HG03354 (cell line): ENCODE measurements at regions not wholly inside any gene's neighbourhood (a gene's known extent, or its start where the extent isn't known, plus 50 kb on each side); places are given as distances from the start of the nearest gene placed in this dataset.

Experiments
- ATAC-seq: cut with Tn5 transposase; IDR thresholded peaks from one replicate; pipeline ENCODE4 v1.9.1; 2021; ENCODE audit warnings: mild to moderate bottlenecking; ENCODE audit not compliant: unreplicated experiment, poor library complexity, severe bottlenecking

DNA sequence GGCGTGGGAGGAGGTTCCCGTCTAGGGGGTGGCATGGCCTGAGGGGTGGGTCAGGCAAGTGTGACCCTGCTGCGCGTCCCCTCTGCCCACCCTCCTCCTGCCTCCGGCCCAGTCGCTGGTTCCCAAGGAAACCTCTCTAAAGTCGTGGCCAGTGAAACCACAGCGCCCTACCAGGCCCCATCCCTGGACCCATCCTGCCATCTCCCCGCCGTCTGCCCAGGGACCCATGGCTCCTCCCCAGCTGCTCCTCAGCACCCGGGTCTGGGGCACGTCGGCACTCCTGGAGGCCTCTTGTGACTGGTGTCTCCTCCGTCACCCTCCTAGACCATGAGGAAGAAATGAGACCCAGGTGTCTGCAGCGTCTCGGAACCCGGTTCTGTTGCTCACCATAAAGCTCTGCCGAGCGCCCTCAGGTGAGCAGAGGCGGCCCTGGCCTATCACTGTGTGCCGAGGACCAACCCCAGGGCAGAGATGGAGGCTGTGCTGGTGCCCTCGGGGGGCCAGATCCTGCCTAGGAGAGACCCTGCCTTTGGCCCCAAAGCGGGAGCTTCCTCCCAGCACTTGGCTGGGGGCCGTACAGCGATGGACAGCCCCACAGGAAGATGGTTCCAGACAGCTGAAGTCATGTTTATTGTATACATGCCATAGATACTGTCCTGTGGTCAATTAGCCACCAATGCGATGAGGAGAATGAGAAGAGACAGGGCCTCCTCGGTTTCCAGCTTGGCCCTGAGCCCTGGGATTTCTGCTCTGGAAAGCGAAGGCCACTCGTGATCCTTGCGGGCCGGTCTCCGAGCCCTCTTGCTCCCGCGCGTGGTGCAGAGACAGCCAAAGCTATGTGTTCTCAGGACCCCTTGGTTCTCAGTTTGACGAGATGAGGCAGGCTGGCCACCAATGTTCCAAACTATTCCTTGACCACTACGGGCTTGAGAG is 222.5 kb upstream of the RTL1 start:
- ATAC-seq = no peak

DNA sequence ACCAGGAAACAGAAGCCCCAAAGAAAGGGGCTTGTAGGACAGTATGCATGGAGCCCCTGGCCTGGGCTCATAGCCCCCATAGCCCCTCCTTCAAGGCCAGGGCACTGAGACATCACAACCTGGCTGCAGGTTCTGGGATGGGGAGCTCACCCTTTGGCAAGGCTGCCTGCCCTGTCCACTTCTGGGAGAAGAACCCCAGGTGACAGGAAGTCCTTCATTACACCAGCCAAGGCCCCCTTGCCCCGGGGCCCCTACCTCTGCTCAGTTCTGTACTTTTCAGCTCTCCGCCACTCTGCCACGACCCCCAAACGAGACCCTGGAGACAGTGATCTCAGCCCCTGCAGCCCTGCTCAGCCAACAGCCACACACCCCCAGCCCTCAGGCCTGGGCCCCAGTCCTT is 223.2 kb upstream of the RTL1 start:
- no peak for ATAC-seq

DNA sequence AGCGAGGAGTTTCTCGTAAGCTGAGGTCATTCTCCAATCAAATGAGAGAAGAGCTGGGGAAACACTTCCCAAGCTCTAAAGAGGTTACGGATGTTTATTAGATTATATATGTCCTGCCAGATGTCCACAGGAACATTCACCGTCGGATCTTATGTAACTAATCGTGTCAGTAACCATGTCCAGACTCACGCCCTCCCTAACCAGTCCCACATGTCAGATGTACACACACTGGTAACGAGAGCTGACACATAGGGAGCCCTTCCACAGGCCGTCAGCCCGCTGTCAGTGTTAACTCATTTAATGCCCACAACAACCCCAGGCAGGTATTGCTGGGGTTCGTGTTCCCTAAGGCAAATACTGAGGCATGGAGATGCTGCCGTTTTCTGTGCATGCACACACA is 223.7 kb upstream of the RTL1 start:
- no peak for ATAC-seq

DNA sequence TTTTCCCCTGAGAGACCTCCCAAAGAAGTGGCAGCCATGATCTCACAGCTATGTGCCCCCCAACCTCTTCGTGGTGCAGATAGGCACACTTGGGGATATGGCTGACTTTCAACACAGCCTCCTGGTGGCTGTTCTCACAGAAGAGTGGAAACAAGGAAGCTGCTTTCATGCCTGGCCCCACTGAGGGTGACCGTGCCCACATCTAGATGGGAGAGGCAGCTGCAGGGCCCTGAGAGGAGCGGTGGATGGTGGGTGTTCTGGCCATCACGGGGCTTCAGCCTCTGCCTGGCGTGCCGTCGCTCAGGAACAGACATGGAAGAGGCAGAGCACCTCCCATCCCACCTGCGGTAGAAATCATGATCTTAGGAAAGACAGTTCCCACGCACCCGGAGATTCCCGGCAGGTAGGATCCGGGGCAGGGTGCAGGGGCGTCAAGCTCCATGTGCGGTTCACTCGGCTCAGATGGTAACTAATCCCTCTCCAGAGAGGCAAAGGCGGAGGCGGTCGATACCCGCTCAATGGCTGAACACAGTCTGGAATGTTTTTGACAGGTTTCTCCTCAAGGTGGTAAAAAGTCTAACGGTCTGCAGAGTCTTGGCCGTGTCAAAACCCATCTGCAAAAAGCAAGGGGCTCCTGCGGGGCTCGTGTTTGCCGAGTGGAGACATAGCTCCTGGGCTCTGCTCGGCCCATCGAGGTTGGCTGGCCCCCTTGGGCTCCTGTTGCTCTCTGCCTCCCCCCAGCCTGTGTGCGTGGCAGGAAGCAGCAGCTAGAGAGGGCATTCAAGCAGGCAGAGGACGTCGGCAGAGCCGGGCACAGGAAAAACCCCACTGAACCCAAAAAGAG is 225.2 kb upstream of the RTL1 start:
- ATAC-seq = no peak

DNA sequence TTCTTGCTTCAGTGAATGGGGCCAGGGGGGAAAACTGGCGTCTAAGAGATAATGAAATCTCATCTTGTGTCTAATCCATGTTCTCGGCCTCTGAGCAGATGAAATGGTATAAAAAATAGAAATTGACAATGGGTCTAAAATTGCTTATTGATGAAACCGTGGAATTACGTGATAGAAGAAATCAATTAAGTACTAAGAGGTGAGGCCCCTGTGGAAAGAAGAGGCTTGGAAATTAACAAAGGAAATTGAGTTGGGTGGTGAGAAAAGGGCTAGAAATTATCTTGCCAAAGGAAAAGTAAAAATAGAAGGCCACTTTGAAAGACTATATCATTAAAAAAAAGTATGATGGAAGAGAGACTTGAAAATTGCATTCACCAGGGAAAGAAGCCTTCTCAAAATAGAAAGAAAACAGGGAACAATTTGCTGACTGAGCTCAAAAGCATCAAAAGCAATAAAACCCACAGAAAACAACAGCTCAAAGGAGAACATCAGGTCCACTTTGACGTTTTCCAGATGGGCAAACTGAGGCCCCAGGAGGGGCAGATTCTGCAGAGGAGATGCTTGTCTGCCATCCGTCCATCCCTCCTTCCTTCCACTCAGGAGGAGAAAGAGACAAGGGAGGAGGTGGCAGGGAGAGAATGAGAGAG is 226.1 kb upstream of the RTL1 start:
- ATAC-seq = no peak

DNA sequence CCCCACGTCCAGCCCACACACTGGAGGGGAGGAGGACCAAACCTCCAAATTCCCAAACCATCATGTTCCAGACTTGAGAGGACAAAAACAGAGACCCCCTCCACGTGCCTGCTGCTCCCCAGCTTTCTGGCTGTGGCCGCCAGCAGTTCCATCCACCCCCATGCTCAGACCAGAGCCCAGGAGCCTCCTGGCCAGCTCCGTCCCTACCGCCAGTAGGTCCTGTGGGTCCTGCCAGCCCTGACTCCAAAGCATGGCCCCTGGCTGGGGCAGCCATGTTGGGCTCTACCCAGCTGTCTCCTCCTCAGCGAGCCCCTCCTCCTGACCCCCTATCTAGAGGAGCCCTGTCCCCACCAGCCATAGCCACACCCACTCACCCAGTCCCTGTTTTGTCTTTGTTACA is 227.3 kb upstream of the RTL1 start:
- no peak for ATAC-seq

DNA sequence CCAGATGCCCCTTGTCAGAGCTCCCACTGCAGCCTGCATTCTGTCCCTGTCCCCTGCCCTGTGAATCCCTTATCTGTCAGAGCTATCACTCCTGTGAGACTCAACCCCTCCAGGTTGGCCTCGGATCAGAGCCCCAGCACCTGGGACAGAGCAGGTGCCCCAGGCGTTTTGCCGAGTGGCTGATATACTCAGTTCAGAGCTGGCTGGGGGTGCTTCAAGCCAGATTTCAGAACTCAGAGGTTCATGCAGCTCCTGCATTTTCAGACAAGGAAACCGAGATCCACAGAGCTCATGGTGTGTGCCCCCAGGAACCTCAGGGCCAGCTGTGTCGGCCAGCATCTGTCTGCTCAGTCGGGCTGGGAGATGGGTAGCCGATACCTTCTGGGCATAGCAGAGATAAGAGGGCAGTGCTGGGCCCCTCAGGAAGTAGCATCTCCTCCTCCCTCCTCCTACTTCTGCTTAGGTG is 228.0 kb upstream of the RTL1 start:
- no peak for ATAC-seq

DNA sequence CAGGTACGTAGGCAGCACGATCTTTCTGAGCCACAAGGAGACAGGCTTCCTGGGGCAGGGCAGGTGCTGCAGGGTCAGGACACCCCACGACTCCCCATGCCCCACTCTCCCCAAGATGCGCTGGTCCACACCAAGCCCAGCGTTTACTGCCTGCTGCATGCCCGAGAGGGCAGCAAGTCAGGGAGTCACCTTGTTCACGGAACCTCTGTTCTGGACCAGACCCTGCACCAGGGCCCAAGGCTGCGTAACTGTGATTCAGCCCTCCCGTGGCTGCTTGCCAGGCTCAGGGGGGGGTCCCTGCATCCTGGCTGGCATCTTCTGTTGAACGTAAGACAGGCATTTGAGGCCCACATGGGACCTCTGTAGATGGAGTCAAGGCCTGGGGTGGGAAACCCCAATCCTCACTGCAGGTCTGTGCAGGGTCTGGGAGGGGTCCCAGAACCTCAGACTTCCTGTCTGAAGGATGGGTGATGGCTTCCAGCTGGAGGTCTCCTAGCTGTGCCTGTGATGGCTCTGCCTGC is 228.6 kb upstream of the RTL1 start:
- ATAC-seq = no peak

DNA sequence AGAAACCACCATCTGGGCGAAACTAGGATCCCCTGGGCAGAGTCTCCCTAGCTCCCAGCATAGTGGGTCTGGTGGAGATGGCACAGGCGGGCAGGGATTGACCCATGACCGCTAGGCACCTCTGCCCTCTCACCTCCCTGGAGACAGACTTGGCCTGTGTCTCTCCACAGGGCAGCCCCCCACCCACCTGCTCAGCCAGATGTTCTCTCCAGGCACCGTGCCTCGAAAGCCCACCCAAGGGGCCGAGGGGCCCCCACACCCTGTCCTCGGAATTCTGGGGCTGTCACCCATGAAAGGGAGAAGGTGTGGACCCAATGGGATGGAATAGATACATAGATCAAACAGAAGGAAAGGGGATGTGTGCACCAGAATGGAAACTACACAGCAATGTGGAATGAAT is 229.1 kb upstream of the RTL1 start:
- ATAC-seq = no peak

DNA sequence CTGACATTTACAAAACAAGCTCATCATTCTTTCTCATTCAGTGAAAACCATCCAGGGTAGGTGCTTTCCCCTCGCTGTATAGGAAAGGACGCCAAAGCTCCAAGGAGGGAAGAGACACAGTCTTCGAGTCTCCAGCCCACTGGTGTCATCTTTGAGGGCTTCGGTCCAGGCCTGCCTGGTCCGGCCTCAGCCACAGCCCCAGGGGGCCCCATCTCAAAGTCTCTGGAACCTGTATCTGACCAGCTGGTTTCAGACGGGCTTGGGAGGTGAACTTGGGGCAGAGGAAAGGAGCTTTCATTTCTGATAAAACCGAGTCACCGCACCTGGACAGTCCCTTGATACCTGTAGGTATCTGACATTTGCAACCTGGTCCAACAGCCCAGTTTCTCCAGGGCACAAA is 229.5 kb upstream of the RTL1 start:
- ATAC-seq = no peak

DNA sequence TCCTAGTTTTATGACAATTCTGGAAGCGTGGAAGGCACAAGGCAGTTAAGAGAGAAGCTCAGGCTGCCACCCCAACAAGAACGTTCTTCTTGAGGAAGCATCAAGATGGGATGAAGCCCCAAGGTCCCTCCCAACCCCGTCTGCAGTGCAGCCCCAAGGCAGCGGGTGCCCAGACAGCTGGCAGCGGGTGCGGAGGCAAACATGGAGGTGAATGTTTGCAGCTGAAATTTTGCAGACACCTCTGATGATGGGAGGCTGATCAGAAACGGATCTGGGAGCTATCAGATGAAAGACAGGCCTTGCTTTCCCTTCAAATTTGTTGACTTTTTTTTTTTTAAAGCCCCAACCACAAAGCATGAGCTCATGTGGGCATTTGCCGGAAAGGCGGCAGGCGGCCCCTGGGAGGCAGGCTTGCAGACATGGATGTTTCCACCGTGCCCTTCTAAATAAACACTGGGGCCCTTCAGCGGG is 230.7 kb upstream of the RTL1 start:
- ATAC-seq = no peak

DNA sequence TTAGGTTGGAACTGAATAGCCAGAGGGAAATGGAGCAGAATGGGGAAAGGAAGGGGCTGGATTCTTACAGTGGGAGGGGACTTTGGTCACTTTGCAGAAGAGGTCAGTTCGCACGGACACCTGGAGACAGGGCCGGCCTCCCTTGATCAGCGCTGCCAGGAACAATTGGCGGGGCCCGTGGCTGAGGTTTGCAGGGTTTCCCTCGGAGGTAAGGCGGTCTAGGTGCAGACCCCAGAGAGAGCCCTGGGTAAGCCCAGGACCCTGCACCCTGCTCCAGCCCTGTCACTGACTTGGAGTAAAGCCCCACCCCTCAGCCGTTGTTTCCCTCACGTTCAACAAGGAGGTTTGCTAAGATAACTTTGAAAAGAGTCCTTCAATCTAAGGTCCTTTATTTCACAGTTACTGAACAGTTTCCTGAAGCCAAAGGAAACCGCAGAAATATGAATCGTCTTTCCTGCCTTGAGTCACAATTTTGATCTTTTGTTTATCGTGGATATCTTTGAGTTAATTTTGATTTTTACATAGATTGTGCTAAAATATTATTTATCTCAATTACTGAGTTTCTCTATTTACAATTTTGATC is 231.4 kb upstream of the RTL1 start:
- no peak for ATAC-seq

DNA sequence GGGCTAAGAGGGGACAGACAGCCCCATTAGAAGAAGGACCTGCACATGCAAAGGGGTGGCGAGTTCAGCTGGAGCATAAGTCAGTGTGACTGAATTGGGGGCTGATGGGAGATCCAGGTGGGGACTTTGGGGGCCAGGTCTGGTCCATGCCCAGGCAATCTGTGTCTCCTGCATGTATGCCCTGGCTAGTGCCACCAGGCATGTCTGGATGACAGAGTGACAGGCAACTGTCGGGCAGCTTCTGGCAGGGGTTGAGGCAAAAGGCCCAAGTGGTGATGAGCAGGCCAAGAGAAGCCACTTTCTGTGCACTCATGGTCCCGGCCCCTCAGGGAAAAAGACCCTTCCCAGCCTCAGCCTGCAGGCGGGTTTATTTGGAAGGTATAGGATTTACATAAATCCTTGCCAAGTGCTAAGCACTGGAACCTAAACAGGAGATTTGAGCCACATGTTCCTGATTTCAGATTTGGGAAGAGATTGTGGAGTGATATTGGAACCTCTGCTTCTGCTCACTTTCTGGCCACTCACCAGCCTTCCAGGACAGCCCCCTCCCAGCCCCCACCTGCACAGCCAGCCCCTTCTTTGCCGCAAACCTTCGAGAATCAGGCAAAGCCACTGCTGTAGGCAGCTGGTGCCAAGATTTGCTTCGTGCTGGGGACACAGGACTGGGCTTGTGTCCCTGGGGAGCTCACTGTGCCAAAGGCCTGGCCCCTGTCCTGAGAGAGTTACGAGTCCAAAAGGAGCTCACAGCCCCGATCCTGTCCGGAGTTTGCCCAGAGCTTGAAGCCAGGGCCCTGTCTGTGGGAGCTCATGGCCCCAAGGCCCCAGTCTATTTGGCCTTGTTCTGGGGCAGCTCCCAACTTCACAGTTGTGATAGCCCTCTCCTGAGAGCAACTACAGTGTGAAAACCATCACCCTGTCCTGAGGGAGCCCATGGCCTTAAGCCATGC is 232.5 kb upstream of the RTL1 start:
- ATAC-seq = no peak

DNA sequence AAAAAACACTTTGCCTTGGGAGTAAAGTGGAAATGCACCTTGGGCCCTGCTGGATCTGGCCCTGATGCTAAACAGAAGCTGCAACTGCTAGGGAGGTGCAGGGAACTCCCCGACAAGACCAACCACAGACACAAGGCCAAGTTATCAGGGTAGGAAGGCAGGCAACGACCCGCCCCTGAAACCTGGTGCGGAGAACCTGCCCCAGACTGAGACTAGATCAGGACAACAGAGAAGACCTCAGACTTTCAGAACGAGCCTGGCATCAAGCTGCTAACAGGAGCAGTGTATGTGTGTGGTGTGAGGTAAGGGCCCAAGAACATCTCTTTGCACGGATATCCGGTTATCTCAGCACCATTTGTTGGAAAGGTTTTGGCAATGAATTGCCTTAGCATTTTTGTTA is 233.7 kb upstream of the RTL1 start:
- ATAC-seq = no peak

DNA sequence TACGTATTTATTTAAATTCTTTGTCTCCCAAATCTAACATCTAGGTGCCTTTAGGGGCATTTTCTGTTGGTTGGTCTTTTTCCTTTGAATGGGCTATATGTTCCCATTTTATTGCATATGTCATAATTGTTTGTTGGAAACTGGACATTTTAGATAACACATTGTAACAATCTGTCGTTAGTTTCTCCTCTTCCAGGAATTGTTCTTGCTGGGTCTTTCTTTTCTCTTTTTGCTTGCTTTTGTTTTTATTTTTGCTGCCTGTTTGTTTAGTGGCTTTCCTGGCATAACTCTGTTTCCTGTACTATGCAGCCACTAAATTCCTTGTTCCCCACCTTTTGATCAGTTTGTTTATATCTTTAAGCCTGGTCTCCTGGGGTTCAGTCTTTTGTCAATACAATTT is 244.3 kb upstream of the RTL1 start:
- ATAC-seq = no peak

DNA sequence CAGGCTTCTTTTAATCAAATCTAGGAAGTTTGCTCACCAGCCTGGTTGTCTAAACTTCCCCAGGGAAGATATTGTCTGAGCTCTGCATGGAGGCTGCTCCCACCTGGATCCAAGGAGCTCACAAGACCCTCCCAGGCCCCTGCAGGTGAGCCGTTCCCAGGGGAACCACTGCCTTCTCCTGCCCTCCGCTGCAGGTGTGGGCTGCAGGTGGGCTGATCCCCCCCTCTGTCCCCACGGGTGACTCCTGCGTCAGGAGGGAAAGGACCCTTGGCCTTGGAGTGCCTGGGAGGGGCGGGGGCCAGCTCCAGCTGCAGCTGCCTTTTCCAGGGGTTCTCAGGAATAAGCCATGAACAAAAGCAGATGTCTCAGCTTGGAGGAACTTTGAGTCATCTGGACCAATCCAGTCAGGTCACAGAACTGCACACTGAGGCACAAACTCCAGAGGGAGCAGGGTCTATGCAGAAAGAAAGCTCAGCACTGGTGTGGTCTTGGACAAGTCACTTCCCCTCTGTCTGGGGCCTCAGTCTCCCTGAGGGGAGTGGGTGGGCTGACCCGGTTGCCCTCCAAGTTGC is 246.6 kb upstream of the RTL1 start:
- ATAC-seq = no peak

DNA sequence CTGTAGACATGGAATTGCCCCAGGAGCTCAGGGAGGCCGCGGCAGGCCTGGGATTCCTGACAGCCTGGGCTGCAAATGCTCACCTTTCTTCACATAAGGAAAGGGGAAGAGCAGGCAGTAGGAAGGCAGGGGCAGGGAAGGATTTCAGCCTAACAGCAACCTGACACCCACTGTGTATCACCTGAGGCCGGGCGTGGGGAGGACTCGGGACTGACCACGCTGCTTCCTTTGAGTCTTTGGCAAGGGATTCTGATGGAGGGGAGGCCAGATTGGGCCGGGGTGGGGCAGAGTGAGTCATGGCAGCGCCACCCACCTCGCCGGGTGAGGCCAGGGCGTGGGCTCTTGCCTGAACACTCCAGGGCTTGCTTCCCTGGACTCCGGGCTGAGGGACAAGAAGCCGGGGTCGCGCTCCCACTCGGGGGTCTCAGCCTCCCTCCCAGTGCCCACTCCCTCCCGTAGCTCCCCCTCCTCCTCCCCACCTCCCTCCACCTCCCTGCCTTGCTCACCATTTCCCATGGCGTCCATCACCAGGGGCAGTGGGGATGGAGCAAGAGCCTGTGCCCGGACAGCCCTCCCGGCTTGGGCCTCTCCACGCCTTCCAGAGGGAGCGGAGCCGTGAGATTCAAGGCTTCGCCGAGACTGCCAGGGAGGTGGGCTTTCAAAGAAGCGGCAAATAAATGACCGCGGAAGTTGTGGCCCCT is 247.9 kb upstream of the RTL1 start:
- ATAC-seq = no peak

DNA sequence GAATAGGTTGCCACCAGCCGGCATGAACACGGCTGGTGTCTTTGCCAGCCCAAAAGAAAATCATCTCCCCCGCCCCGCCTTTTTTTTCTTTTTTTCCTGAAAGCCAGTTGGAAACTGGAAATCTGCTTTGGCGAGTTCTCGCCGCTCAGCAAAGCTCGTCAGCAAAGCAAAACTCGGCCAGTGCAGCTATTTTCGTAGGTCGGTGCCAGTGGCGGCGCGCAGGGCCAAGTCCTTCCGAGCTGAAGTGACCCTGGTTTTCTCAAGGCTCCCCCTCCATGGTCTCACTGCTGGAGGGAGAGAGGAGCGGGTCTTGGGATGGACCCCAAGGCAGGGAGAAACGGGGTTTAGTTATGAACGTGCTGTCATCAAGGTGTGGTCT is 248.4 kb upstream of the RTL1 start:
- ATAC-seq = no peak
